IPS-NIHi7 (cell line): ENCODE measurements at regions not wholly inside any gene's neighbourhood (a gene's known extent, or its start where the extent isn't known, plus 50 kb on each side); places are given as distances from the start of the nearest gene placed in this dataset.

Experiments used
- DNase-seq: peaks from one replicate; pipeline ENCODE4 v3.0.0; 2012; ENCODE audit warnings: mixed read lengths; ENCODE audit errors: extremely low spot score

DNA sequence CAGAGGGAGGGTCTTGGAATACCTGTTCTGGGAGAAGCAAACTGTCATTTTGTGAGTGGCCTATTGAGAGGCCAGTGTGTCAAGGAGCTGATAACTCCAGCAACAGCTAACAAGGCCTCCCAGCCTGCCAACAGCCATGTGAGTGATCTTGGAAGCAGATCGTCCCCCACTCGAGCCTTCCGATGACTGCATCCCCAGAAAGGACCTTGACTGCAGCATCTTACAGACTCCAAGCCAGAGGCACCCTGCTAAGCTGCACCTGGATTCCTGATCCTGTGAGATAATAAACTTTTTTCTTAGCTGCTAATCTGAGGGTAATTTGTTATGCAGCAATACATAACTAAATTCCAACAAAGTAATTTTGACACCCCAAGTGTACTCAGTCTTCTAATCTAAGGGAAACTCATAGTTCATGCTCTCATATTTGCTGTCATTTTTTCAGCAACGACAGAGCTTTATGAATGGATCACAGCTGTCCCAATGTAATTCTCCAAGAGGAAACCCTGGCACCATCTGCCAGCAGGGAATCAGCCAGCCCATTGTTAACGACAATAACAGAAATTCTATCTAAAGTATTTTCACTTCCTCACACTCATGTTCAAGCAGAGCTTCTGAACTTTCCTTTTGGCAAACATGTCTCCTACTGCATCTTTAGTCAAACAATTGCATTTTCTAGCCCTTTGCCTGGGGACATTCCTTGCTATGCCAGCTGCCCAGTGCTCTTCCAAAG, 470.2 kb upstream of the BTBD3 start:
- no peak for DNase-seq

- DNase-seq: no peak
These were observed 469.1 kb upstream of the BTBD3 start for GRCh38 chr20:11448554-11448953.

GRCh38 chr20:11451793-11452291, 465.9 kb upstream of the BTBD3 start:
- no peak for DNase-seq

DNA sequence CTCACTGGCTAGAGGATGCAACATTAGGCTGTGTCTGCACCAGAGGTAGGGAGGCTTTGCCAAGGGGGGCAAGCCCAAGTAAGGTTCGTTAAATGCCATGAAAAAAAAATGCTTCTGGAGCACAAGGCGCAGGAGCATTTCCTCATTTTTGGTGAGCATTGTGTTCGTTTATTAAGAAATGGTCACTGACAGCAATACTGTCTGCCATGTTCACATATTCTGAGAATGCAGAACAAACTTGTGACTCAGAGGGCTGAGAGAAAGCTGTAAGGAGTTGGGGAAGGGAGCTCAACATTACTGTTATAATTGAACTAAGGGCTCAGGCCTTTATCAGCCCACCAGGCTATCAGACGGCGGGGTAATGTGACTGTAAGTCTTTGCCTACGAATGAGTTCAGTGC, 465.4 kb upstream of the BTBD3 start:
- DNase-seq: no peak

DNA sequence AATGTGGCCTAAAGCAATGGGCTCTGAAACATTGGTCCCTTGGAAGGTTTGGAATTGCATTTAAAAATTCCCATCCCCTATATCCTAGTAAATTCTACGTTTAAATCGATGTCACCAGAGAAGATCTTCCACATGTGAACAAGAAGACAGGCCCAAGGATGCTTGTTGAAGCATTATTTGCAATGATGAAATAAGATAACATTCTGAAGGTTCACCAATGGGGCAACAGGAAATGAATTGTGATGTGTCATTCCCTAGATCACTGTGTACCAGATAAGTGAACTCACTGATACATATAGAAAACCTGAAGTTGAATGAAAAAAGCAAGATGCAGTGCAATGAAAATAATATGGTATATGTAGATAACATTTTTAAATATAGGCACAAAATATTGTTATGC, 464.3 kb upstream of the BTBD3 start:
- DNase-seq: no peak

DNA sequence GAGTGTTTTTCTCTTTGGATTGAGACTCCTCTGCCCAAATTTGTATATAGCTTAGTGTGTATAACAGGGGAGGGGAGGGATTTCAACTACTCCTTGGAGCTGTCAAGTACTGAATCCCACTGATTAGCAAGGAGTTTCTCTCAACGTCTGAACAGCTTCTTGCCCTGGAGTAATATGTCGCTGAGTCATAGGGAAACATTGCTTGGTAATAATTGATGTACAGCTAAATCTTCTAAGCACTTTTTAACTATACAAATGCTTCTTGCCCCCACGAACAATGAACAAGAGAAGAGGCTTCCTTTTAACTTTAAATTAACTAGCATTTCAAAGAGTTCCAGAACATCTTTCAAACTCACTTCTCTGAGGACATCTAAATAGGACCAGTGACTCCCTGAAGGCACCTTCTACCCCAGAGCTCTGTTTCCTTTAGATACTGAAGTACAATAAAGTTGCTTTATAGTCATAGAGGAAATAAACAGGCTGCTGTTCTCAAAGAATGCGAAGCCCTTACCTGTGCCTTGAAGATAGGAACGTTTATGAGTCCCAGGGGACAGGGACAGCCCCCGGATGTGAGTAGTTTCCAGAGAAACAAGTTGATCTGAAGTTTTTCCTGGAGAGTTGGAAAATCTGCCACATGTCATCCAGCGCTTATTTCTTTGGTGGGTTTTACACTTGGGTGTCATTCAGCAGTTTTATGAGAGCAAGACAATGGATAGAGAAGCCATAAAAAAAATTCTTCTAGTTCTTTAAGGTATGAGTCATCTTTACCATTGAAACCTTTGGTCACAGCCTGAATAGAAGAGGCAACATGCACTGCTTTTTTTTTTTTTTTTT, 462.5 kb upstream of the BTBD3 start:
- peak; percentile 21 for DNase-seq

DNA sequence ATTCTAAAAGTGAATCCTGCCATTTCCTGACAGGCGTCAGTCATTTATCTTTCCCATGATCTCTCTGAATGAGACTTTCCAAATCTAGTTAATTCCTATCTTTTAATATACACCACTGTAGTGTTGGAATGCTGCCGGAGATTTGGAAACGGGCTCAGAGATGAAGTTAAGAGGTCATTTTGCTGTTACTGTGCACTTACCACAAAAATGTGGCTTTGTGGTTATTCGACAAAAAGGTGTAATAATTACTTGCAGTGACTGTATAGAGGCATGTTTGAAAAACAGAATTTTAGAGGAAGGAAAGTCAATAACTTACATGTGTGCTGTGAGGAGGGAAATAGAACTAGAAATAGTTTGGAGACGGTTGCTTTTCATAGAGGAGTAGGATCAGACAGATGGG, 460.2 kb upstream of the BTBD3 start:
- DNase-seq: no peak

DNA sequence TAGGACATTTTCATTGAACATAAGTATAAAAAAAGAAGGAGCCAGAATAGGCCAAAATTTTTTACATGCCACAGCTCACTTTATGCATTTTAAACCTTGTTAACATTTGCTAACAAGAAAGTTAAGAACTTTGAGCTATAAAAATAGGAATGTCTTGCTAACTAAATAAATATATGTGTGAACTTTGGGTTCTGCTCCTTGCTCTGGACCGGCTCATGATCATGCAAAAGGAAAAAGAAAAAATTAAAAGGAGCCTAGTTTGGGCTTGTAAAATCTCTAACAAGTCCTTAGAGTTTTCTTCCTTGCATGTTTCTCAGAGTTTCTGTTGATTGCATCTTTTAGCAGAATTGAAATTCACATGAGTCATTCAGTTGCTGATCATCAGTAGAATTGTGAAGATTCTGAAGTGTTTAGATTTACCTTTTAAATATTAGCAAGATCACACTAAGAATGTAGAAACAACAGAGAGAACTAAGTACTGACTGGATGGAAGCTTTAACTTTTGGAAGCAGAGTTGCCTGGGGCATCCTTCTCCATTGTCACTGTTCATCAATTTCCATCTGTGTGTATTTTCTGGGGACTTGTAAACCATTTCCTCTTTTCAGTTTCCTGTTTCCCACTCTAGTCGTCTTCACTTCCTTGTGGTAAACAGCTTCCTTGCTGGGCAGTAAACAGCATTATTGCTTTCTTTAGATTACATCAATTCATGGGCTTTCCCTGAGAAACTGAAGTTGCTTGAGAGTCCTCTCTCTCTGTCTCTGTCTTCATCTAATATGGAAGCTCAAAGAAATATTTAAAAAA, 458.4 kb upstream of the BTBD3 start:
- no peak for DNase-seq

- DNase-seq: no peak
These were observed 450.3 kb upstream of the BTBD3 start for GRCh38 chr20:11467436-11467835.

DNA sequence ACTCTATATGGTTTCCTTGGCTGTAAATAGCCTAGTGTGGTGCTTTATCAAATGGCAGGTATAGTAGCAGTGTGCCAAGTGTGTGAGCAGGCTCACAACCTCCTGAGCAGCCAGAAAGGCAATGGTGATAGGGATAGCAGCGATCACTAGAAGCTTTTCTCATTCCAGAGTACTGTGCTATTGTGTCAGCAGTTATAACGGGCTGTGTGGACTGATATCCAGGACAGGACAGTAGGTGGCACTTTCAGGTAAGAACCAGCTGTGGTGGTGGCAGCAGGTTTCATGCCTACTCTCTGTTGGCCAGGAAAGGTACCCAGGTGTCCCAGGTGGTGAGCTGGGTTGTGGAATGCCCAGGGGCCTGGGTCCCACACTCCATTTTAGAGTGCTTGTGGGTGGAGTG, 448.8 kb upstream of the BTBD3 start:
- DNase-seq: no peak

- DNase-seq: no peak
These were observed 447.8 kb upstream of the BTBD3 start for GRCh38 chr20:11469795-11470435.

GRCh38 chr20:11473983-11474382, 443.7 kb upstream of the BTBD3 start:
- no peak for DNase-seq

DNA sequence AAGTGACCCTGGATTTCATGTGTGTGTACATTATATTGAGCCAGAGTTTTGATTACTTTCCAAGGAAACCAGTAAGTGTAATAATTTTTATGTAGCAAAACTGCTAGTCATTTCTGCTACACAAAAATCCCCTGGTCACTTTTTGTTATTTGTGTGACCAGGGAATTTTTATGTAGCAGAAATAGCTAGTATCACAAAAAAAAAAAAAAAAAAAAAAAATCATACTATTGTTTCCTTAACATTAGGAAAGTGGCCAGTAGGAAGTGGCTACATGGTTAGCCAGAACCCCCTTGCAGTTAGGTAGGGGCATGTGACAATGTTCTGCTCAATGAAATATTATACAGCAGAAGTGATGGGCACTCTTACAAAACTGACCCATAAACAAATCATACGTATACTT, 434.0 kb upstream of the BTBD3 start:
- no peak for DNase-seq

- DNase-seq: no peak
These were observed 433.2 kb upstream of the BTBD3 start for GRCh38 chr20:11484479-11484878.

DNA sequence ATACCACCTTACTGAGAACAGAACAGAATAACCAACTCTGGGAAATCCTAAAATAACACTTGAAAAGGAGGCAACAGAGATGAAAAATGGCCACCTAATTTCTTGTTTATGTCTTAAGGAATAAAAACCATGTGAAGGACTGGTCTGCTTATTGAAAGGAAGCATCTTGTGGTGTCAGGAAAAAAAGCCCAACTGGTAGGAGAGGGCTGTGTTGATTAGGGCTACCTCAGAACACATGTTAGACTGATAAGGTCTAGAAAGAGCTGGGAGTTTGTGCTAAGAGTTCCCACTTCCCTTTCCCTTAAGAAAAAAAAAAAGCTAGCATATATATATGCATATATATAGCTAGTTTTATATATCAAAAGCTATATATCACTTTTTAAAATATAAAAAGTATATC, 425.3 kb upstream of the BTBD3 start:
- no peak for DNase-seq

GRCh38 chr20:11492846-11493245, 424.8 kb upstream of the BTBD3 start:
- DNase-seq: no peak

DNA sequence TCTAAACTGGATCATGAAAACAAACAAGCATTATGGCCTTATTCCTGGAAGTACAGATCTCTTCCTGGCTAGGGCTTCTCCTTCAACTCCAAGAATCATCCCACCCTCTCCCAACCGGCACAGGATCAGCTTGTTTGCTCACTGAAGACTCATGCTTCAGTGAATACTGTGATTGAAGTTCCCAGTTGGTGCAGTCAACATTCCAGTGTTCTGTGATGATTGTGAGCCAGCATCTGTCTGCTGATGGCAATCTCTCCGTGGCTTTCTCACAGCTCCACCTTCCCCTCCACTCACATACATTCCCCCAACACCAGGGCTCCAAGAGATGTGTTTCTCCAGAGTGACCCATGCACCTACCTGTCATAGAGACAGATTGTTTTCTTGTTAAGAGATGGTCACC, 421.3 kb upstream of the BTBD3 start:
- DNase-seq: no peak

DNA sequence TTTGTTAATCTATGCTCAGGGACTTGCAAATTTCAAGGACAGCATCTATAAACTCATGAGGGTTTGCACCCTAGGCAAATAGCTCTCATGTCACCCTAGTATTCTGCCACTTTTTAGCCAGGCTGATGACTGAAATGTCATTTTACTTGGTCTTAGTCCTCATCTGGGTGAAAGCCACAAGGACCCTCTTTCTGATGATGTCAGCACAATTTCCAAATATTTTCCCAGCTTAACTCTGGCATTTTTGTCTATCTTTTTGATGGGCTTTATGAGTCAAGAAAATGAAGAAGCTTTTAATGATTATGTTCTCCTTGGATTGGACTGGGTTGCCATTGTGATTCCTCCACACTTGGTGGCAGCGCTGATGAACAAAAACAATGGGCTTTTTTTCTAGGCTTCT, 420.1 kb upstream of the BTBD3 start:
- DNase-seq: no peak

DNA sequence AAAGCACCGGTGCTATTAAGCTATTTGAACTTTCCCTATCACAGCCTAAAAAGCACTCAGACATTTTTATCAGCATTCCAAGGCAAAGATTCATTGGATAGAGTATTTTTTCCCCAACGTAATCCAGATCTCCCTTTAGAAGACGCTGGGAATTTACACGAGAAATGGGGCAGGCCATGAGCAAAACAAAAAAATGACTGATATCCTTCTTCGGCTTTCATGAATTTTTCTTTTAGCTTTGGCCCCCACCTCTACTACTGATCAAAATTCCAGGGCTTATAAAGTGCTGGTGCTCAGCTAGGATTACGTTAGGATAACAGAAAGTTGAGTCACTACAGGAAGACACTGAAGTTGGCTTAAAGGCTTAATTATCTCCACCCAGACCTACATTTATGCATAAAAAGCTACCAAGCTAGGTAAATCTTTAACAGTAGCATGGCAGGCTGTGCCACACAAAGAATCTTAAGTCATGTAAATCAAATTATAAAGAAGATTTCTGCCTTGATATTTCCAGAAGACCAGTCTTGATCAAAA, 418.5 kb upstream of the BTBD3 start:
- DNase-seq: no peak

- DNase-seq: no peak
These were observed 415.6 kb upstream of the BTBD3 start for GRCh38 chr20:11502061-11502460.

- DNase-seq: no peak
These were observed 415.0 kb upstream of the BTBD3 start for GRCh38 chr20:11502671-11503070.

GRCh38 chr20:11509776-11510175, 407.9 kb upstream of the BTBD3 start:
- DNase-seq: no peak
